ENCODE measurements at regions not wholly inside any gene's neighbourhood (a gene's known extent, or its start where the extent isn't known, plus 50 kb on each side); places are given as distances from the start of the nearest gene placed in this dataset.

DNA sequence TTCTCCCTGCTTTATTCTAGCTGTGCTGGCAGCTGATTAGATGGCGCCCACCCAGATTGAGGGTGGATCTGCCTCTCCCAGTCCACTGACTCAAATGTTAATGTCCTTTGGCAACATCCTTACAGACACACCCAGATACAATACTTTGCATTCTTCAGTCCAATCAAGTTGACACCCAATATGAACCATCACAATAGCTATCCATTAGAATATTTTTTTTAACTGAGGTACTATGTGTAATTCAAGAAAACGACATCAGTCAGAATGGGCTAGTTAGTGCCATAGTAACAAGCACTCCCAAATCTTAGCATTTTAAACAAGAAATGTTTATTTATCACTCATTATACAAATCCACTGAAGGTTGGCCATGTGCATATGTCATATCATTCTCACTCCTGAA, 723.1 kb downstream of the NR2F2 start:
- DNase-seq: no peak

DNA sequence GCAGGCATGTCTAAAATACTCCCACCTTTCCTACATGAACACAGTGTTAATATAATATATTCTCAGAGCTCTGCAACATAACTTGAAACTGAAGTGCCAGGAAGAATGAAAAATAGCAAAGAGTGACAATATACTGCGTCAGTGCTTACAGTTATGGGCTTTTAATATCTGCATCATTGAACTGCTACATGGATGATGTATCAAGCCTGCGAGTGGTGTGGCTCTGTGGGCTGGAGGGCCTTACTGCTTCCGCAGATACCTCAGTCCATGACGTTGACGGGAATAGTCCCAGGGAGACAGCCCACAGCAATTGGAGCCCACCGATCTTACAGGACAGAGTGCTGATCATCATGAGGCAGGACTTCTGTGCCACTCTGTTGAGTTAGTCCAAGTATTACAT, 727.0 kb downstream of the NR2F2 start:
- no peak for DNase-seq

DNA sequence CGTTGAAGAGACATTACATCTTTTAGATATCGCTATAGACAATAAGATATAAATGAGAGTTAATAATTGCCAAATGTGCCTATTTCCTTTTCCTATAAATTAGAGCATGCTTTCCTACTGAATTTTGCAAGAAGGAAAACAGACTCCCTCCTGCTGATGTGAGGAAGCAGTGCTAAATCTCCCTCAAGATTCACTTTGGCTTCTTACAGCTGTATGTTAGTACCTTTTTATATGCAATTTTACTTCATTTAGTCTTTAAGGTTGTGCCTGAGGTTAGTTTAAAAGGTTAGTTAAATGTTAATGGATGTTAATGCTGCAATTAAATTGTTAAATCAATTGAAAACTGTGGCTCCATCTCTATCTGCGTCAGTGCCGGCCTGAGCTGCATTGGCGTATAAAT, 728.8 kb downstream of the NR2F2 start:
- DNase-seq: no peak

GRCh38 chr15:97061392-97061791, 730.9 kb downstream of the NR2F2 start:
- DNase-seq: no peak

- no peak for DNase-seq
Observed at GRCh38 chr15:97071668-97072067, 741.2 kb downstream of the NR2F2 start.

GRCh38 chr15:97072545-97072944, 742.0 kb downstream of the NR2F2 start:
- no peak for DNase-seq

GRCh38 chr15:97076011-97076410, 745.5 kb downstream of the NR2F2 start:
- DNase-seq: no peak

DNA sequence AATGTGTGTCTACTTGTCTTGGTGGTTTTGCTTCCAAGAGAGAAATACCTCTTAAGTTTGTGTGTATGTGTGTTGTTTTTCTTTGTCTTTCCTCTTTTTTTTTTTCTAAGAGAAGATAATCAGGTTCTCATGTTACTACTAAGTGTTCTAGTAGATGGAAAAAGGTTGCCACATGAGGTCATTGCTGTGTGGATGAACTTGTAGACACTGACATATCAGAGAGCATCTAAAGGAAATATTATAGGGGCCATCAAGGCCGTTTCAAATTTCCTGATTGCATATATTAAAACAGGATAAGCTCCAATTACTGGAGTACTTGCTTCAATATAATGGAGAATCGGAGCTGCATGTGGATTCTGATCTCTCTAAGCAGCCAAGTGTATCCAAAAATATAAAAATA, 747.5 kb downstream of the NR2F2 start:
- no peak for DNase-seq

- DNase-seq: no peak
Observed at GRCh38 chr15:97078591-97078990, 748.1 kb downstream of the NR2F2 start.

GRCh38 chr15:97081666-97082226, 751.2 kb downstream of the NR2F2 start:
- no peak for DNase-seq

GRCh38 chr15:97082830-97083229, 752.3 kb downstream of the NR2F2 start:
- no peak for DNase-seq

GRCh38 chr15:97084650-97085049, 754.1 kb downstream of the NR2F2 start:
- DNase-seq: no peak

DNA sequence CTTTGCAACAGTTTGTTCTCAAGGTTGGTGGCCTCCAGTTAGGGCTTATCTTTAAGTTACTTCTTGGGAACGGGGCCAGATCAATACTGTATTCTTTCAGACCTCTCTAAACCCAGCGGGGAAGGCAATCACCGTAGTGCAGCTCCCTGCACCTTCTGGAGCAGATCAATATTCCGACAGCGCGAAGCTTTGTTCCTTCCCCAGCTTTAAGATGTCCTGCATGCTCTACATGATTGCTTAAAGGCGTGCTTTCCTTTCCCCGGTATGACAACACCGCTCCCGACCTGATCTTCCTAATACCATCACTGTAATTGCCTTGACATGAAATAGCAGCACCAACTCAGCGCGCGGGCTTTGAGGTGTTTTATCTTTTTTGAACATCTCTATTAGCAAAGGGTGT, 755.2 kb downstream of the NR2F2 start:
- no peak for DNase-seq

- DNase-seq: no peak
Observed at GRCh38 chr15:97087006-97087741, 756.7 kb downstream of the NR2F2 start.

DNA sequence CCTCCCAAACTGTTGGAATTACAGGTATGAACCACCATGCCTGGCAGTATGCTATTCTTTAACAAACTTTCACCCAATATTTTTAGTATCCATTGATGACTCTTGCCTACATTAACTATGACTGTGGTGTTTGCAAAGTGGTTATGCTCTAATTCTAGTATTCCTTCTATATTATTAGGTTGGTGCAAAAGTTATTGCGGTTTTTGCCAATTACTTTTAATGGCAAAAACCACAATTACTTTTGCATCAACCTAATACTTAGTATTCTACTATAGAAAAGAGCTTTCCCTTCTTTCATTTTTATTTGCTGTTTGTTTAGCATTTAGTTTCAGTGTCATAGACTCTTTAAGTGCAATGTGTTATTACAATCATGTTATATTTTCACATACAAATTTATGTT, 760.6 kb downstream of the NR2F2 start:
- DNase-seq: no peak

- no peak for DNase-seq
Observed at GRCh38 chr15:97092656-97093055, 762.2 kb downstream of the NR2F2 start.

DNA sequence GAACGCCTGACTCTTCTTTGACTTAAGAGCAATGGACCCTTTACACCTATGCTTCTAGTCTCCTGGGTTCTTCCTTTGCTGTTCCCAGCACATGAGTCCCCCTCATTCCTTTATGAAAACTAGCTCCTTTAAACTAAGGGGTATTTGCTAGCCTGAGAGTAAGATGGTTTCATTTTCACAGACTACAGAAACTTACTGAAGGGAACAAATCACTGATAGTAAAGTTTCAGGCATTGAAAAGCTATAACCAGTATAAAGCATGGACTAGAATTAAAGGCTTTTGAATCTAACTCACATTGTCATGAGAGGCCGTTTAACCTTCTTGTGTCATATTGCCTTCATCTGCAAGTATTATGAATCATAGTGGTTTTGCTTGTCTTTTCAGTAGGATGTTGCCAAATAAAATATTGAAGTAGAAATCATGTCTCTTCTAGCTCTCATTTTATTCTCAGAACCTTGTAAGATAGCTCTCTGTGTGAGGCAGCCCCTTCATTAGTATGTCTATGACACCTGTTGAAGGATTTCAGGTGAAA, 765.9 kb downstream of the NR2F2 start:
- no peak for DNase-seq

- no peak for DNase-seq
Observed at GRCh38 chr15:97099040-97099439, 768.5 kb downstream of the NR2F2 start.

DNA sequence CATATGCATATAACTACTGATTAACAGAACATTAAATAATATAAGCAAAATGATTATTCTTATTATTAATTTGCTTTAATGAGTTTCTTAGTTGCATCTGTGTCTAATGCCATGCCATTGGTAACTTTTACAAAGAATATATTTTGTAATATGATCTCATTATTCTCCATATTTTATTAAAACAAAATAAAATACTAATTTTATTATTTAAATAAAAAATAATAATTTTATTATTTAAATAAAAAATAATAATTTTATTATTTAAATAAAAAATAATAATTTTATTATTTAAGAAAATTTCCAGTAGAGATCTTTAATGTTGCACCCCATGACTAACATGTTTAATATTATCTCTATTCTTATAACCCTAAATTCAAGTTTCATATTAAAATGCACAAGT, 771.1 kb downstream of the NR2F2 start:
- no peak for DNase-seq

DNA sequence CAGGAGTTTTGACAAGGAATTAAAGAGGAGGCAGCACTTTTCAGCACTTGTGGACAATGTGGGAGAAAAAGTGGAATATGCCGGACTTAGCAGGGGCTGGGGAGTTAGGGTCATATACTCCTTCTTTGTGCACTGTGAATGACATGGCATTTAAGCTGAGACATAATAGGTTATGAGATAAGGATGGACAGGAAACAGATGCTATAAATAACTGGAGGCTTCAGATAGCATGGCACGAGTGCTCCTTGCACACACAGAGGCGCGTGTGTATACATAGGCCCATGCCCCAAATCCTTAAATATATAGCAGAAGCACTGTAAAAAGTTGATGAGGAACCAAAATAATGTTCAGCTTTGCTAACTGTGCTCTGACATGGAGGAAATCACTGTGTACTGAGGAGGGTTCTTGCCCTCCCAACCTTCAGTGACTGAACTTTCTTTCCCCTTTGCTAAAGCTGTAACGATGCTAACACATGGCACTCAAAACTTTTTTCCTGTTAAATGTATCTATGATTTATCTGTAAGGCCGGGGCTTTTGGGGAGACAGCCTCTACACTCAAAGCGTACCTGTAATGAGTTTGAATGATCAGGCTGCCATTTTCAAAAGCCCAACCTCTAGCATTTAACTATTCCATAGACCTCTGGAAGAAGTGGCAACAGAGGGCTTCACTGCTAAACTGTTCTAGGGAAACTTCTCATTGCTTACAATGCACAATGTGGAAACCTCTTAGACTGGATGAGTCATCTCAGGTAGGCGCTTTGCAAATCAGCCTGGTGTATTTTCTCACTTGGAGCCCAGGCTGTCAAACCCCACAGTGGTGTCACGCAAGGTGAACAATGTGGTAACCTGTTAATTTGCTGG, 784.6 kb downstream of the NR2F2 start:
- no peak for DNase-seq

- DNase-seq: no peak
Observed at GRCh38 chr15:97115761-97116070, 785.2 kb downstream of the NR2F2 start.

DNA sequence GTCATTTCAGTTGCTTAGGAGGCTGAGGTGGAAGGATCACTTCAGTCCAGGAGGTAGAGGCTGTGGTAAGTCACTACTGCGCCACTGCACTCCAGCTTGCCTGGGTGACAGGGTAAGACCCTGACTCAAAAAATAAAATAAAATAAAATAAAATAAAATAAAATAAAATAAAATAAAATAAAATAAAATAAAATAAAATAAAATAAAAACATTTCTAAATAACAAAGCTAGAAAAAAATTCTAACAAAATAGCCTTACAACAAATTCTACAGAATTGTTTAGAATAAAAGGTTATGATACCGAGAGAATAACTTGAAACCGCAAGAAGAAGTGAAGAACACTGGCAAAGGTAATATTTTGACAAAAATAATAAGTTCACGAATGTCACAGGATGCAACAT, 794.3 kb downstream of the NR2F2 start:
- no peak for DNase-seq

- no peak for DNase-seq
Observed at GRCh38 chr15:97126553-97127233, 796.2 kb downstream of the NR2F2 start.

Data from activated CD4-positive, alpha-beta T cell treated with anti-CD3 and anti-CD28 coated beads for 48 hours (primary cell).